ENCODE measurements at regions not wholly inside any gene's neighbourhood (a gene's known extent, or its start where the extent isn't known, plus 50 kb on each side); places are given as distances from the start of the nearest gene placed in this dataset.

DNA sequence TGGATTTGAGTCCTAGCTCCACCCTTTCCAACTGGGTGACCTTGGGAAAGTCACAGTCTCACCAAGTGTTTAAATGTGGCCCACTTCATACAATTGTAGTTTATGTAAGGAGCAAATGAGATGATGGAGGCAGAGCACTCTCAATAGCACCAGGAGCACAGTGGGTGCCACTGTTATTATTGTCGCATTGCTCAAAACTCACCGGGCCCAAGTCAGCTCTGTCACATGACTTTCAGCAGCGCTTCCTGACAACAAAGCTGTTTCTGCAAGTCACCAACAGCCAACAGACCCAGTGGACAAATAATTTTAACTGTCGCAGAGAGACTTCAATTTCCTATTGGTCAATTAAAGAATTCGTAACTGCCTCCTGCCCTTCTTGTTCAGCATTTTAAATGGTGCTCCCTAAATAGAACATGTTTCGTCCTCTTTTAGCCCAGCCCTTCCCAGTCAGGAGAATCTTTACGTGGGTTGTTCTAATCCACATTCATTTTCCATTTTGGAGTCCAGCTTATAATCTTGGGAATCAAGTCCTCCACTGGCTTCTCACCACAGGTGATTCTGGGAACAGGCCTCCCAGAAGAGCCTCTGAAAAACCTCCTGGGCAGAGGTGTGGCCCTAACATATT, 415.6 kb upstream of the NPVF start:
- Mint-ChIP-seq H3K4me1 (ENCODE audit: low read depth) (no peaks in the 10 kb centered on the region), H3K27ac (no peak overlapping the region), H3K9me3 (ENCODE audit: insufficient read depth) (no peaks in the 10 kb centered on the region), H3K36me3 (ENCODE audit: low read depth) (no peaks in the 10 kb centered on the region), H3K4me3 (no peak overlapping the region), H3K27me3 (ENCODE audit: low read depth) (no peaks in the 10 kb centered on the region)
- ATAC-seq (no peak), DNase-seq (no peak)
- ChIA-PET POLR2A (no interaction called here), CTCF (no interaction called here)

DNA sequence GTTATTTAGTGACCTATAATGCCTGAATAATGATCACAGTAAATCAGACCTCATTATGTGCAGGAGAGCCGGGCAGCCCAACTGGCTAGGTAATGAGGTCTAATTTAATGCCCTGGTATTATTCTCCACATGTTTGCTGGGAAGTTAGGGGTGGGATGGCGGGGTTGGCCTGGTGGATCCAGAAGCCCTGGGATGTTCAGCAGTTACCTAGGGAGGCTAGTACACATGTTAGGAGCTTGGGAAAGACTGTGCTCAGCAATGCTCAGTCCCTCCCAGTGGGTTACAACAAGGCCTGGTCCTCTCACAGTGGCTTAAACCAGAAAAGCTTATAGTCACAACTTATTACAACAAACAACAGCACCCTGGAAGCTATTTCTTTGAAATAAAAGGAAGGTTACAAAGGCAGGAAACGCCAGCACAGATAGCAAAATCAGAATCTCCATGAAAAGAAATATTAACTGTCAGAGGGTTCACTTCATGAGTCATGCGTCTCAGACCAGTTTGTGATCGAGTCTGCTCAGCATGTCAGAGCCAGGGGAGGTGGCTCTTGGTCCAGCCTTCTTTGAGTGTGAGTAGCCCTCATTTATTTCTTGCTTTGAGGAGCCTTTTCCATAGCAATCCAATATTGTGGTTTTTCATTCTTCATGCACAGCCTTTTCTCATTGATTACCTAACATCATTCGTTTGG, 418.6 kb upstream of the NPVF start:
- ATAC-seq = no peak
- no peak overlapping the region for H3K4me3 Mint-ChIP-seq
- H3K27ac Mint-ChIP-seq = no peak overlapping the region
- H3K36me3 Mint-ChIP-seq (ENCODE audit: low read depth) = no peaks in the 10 kb centered on the region
- POLR2A ChIA-PET = no interaction called here
- no peaks in the 10 kb centered on the region for H3K4me1 Mint-ChIP-seq (ENCODE audit: low read depth)
- no peaks in the 10 kb centered on the region for H3K9me3 Mint-ChIP-seq (ENCODE audit: insufficient read depth)
- DNase-seq = no peak
- H3K27me3 Mint-ChIP-seq (ENCODE audit: low read depth) = no peaks in the 10 kb centered on the region
- CTCF ChIA-PET = no interaction called here

DNA sequence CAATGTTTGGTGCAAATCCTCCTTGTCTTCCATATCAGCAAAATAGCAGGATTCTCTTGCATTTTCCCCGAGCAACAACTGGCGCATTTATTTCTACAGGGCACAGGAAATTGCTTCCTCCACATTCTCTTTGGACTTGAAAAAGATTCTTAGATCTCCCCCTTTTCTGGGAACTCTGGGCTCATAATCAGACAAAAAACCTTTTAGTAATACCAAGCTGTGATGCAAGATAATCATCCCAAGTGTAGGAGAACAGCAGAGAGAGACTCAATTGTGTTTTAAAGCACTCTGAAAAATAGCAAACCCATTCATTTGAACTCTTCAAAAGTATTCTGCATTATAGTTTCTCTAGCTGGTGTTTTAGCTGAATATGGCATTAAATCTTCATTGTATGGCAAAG, 419.6 kb upstream of the NPVF start:
- H3K27ac Mint-ChIP-seq = no peak overlapping the region
- H3K36me3 Mint-ChIP-seq (ENCODE audit: low read depth) = no peaks in the 10 kb centered on the region
- H3K27me3 Mint-ChIP-seq (ENCODE audit: low read depth) = peaks cover 2% of the 10 kb centered on the region
- H3K4me3 Mint-ChIP-seq = no peak overlapping the region
- ChIA-PET CTCF (no interaction called here), POLR2A (no interaction called here)
- no peaks in the 10 kb centered on the region for H3K9me3 Mint-ChIP-seq (ENCODE audit: insufficient read depth)
- ATAC-seq = no peak
- no peaks in the 10 kb centered on the region for H3K4me1 Mint-ChIP-seq (ENCODE audit: low read depth)
- no peak for DNase-seq

DNA sequence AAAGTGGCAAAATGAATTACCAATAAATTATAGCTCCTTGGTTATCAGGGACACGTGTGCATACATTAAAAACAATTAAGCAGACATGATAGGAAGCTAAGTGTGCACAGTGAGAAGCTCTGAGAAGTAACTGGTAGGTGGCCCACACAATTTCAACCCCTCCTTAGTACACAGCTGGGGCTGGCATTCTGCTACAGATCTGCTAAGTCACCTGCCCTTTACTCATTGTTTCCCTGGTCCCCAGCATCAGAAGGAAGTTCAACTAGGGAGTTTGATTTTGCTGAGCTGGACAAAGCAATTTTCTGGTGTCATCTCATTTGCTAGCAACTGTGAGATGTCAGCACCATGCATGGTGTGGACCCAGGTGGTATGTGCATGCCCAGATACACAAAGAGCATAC, 424.1 kb upstream of the NPVF start:
- no peaks in the 10 kb centered on the region for H3K9me3 Mint-ChIP-seq (ENCODE audit: insufficient read depth)
- peaks cover 7% of the 10 kb centered on the region for H3K4me1 Mint-ChIP-seq (ENCODE audit: low read depth)
- POLR2A ChIA-PET = no interaction called here
- H3K27ac Mint-ChIP-seq = no peak overlapping the region
- CTCF ChIA-PET = no interaction called here
- H3K36me3 Mint-ChIP-seq (ENCODE audit: low read depth) = no peaks in the 10 kb centered on the region
- H3K4me3 Mint-ChIP-seq = no peak overlapping the region
- DNase-seq (no peak), ATAC-seq (no peak)
- H3K27me3 Mint-ChIP-seq (ENCODE audit: low read depth) = peaks cover 2% of the 10 kb centered on the region

DNA sequence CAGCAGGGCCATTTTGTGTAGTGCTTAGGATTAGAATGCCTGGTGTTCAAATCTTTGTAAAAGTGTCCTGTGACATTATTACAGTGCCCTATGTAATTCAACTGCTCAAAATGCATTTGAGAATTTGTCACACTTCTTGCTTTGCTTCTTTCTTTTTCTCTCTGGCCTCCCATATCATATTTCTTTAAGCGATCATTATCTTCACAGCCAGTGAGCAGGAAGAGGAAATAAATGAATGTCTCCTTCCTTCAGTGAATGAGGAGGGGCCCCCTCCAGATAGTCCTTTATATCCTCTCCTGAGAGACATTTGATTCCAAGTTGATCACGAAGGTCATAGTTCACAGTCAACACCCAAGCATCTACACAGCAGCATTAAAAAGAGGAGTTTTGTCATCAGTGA, 425.1 kb upstream of the NPVF start:
- ATAC-seq (no peak), DNase-seq (no peak)
- H3K9me3 Mint-ChIP-seq (ENCODE audit: insufficient read depth) = no peaks in the 10 kb centered on the region
- ChIA-PET CTCF (no interaction called here), POLR2A (no interaction called here)
- peaks cover 5% of the 10 kb centered on the region for H3K27me3 Mint-ChIP-seq (ENCODE audit: low read depth)
- H3K4me1 Mint-ChIP-seq (ENCODE audit: low read depth) = peaks cover 7% of the 10 kb centered on the region
- no peaks in the 10 kb centered on the region for H3K36me3 Mint-ChIP-seq (ENCODE audit: low read depth)
- H3K27ac Mint-ChIP-seq = no peak overlapping the region
- no peak overlapping the region for H3K4me3 Mint-ChIP-seq

DNA sequence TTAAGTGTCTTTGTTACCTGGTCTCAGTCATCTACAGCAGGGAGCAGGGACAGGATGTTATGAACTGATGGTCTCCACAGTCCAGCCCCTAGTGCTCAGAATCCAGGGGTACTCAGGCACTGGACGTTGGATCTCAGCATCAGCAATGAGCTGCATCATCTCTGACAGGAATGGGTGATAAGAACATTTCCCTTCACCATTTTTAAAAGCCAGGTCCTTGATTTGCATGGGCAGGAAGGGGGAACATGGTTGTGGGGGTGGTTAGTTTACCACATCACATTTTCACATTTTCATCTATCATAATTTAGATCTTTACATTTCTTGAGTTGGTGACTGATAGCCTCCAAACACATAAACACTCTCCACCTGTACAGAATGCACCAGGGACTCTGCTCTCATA, 427.8 kb upstream of the NPVF start:
- CTCF ChIA-PET = interaction anchor here (1.0 kb wide), 1 partner anchor 196 kb away, joined by 3 read pairs; no protein-coding TSS in a partner anchor
- H3K4me3 Mint-ChIP-seq = no peak overlapping the region
- POLR2A ChIA-PET = no interaction called here
- ATAC-seq (no peak), DNase-seq (no peak)
- H3K27me3 Mint-ChIP-seq (ENCODE audit: low read depth) = peaks cover 5% of the 10 kb centered on the region
- no peaks in the 10 kb centered on the region for H3K9me3 Mint-ChIP-seq (ENCODE audit: insufficient read depth)
- H3K4me1 Mint-ChIP-seq (ENCODE audit: low read depth) = peaks cover 7% of the 10 kb centered on the region
- H3K27ac Mint-ChIP-seq = no peak overlapping the region
- H3K36me3 Mint-ChIP-seq (ENCODE audit: low read depth) = no peaks in the 10 kb centered on the region

DNA sequence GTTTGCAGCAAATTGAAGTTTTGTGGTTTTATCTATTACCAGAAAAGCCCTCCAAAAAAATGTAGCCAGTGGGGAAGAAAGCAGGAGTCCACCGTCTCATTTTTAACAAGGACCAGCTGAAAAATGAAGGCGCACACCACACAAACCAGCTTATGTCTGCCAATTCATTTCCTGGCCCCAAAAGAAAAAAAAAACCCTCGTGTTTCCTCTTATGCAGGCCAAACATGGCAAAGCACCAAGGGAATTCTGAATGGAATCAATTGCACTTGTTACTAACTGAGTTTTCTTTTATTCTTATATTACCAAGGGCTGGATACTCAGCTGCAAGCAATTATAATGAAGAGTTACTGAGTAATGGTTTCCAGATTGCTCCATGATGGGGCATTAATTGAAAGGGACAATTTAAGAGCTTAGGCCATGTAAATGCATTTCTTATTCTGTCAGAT, 428.3 kb upstream of the NPVF start:
- ATAC-seq = no peak
- ChIA-PET CTCF (interaction anchor here (1.0 kb wide), 1 partner anchor 195 kb away, joined by 3 read pairs; no protein-coding TSS in a partner anchor), POLR2A (no interaction called here)
- H3K36me3 Mint-ChIP-seq (ENCODE audit: low read depth) = no peaks in the 10 kb centered on the region
- no peak for DNase-seq
- no peak overlapping the region for H3K4me3 Mint-ChIP-seq
- no peaks in the 10 kb centered on the region for H3K9me3 Mint-ChIP-seq (ENCODE audit: insufficient read depth)
- H3K27ac Mint-ChIP-seq = no peak overlapping the region
- H3K27me3 Mint-ChIP-seq (ENCODE audit: low read depth) = peaks cover 5% of the 10 kb centered on the region
- H3K4me1 Mint-ChIP-seq (ENCODE audit: low read depth) = peaks cover 7% of the 10 kb centered on the region

DNA sequence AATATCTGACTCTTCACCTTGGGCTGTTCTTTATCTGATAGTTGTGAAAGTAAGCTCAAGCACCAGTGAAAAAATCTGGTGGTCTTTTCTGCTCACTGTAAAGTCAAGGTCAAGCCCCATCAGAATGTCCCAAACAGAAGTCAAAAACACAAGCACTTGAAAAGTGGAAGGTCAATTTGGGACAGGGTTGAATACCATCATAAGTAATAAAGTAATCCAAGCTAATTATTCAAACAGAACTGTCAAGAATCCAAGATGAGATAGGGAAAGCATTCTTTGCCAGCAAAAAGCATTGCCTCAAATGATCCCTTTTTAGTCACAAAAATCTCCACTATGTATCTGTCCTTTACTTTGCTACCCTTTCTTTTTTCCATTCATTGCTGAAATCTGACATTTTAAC, 430.1 kb upstream of the NPVF start:
- DNase-seq (no peak), ATAC-seq (no peak)
- peaks cover 3% of the 10 kb centered on the region for H3K27me3 Mint-ChIP-seq (ENCODE audit: low read depth)
- H3K27ac Mint-ChIP-seq = no peak overlapping the region
- H3K4me3 Mint-ChIP-seq = no peak overlapping the region
- H3K9me3 Mint-ChIP-seq (ENCODE audit: insufficient read depth) = no peaks in the 10 kb centered on the region
- H3K4me1 Mint-ChIP-seq (ENCODE audit: low read depth) = peaks cover 7% of the 10 kb centered on the region
- ChIA-PET POLR2A (no interaction called here), CTCF (no interaction called here)
- H3K36me3 Mint-ChIP-seq (ENCODE audit: low read depth) = no peaks in the 10 kb centered on the region

DNA sequence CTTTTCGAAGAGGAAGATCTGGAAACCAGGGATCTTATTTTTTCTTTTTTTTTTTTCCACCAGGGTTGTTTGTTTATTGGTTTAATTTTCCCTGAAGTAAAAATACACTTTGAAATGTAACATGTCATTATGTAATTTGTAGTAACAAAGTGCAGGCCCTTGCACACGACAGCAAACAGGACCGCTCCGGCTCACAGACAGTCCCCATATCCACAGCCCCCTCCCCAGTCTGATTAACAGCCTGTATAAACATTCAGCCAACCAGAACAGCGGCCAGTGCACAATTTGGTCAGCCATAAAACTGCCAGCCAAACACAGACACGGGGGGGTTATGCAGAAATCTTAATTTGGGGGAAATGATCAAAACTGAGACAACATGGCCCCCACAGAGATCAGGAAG, 431.6 kb upstream of the NPVF start:
- Mint-ChIP-seq H3K4me3 (no peak overlapping the region), H3K27me3 (ENCODE audit: low read depth) (peaks cover 4% of the 10 kb centered on the region), H3K4me1 (ENCODE audit: low read depth) (peaks cover 7% of the 10 kb centered on the region), H3K9me3 (ENCODE audit: insufficient read depth) (no peaks in the 10 kb centered on the region), H3K36me3 (ENCODE audit: low read depth) (no peaks in the 10 kb centered on the region), H3K27ac (no peak overlapping the region)
- POLR2A ChIA-PET = no interaction called here
- DNase-seq (no peak), ATAC-seq (no peak)
- CTCF ChIA-PET = interaction anchor here (1.0 kb wide), 1 partner anchor 9 kb away, joined by 3 read pairs; no protein-coding TSS in a partner anchor

DNA sequence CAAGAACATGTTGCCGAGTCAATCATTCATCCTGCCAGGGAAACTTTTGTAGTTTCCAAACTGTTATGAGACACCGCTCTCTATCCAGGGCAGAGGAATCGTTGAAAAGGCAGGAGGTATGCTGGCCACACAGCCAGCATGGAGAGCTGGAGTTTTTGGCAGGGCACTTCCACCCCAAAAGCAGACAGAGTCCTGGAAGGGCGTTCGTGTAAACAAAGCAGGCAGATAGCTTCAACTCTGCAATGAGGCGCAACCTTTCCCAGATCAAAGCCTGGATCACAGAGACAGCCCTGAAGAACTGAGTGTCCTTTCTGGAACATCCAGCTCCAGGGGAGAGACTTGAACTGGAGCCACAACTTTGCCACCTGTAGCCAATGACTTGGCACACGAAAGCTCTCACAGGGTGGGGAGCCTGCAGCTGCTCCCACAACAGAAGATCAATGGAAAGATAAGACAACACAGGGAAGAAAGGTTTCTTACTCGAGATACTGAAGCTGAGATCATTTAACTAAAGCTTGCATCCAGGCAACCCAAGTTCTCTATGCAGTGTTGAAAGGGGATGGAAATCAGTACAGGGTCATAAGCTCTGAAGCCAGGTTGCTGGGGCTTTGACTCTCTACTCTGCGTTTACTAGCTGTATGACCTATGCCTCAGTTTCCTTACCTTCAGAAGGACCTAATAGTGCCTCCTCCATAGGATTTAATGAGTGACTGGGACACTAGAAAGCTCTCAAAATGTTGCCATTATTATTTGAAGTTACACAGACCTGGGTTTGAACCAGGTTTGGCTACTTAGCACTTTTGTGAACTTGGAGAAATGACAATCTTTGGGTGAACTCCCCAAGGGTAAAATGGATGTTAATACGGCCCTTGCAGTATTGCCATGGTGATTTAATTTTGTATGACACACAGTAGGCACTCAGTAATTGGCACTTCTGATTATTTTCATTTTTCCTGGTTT, 434.8 kb upstream of the NPVF start:
- ATAC-seq = no peak
- H3K27ac Mint-ChIP-seq = no peak overlapping the region
- H3K4me3 Mint-ChIP-seq = no peak overlapping the region
- H3K27me3 Mint-ChIP-seq (ENCODE audit: low read depth) = peaks cover 2% of the 10 kb centered on the region
- no peak for DNase-seq
- ChIA-PET POLR2A (no interaction called here), CTCF (no interaction called here)
- H3K9me3 Mint-ChIP-seq (ENCODE audit: insufficient read depth) = no peaks in the 10 kb centered on the region
- no peaks in the 10 kb centered on the region for H3K36me3 Mint-ChIP-seq (ENCODE audit: low read depth)
- no peaks in the 10 kb centered on the region for H3K4me1 Mint-ChIP-seq (ENCODE audit: low read depth)

DNA sequence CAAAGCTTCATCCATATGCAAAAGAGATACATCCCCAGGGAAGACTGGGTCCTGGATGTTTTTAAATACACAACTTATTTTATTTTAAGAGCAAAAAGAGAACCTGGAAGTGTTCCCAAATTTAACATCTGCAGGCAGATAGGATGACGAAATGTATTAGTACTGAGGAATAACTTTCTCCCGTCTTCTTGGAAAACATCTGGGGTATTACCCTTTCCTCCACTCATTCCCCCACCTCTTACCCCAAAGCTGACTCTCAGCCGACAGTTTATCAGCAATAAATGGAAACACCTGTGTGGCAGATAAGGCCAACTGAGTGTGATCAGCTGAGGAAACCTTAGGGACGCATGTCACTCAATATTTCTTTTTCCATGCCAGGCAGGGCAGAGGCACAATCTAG, 435.6 kb upstream of the NPVF start:
- ChIA-PET POLR2A (no interaction called here), CTCF (no interaction called here)
- Mint-ChIP-seq H3K36me3 (ENCODE audit: low read depth) (no peaks in the 10 kb centered on the region), H3K27ac (no peak overlapping the region), H3K4me1 (ENCODE audit: low read depth) (no peaks in the 10 kb centered on the region), H3K9me3 (ENCODE audit: insufficient read depth) (no peaks in the 10 kb centered on the region), H3K4me3 (no peak overlapping the region), H3K27me3 (ENCODE audit: low read depth) (peaks cover 2% of the 10 kb centered on the region)
- DNase-seq (no peak), ATAC-seq (no peak)

DNA sequence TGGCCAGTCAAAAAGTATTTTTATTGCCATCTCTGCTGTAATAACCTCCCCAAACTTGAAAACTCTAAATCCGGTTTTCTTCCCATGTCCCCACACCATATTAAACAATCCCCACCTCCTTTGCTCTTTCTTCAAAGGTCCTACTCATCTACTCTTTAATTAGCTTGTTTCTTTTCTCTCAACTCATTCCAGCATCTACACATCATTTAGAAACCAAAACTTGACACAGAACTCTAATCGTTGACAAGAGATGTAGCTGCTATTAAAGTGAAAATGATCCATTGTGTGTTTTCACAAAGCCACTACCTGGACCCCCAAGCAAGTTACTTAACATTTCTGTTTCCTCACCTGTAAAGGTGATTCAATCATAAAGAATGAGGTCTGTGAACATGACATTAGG, 436.3 kb upstream of the NPVF start:
- Mint-ChIP-seq H3K4me3 (no peak overlapping the region), H3K27ac (no peak overlapping the region), H3K9me3 (ENCODE audit: insufficient read depth) (no peaks in the 10 kb centered on the region), H3K27me3 (ENCODE audit: low read depth) (peaks cover 2% of the 10 kb centered on the region), H3K36me3 (ENCODE audit: low read depth) (no peaks in the 10 kb centered on the region), H3K4me1 (ENCODE audit: low read depth) (no peaks in the 10 kb centered on the region)
- CTCF ChIA-PET = no interaction called here
- ATAC-seq (no peak), DNase-seq (no peak)
- POLR2A ChIA-PET = no interaction called here
